GM12873 (cell line): ENCODE measurements at regions not wholly inside any gene's neighbourhood (a gene's known extent, or its start where the extent isn't known, plus 50 kb on each side); places are given as distances from the start of the nearest gene placed in this dataset.

Experiments
- TF ChIP-seq, protein P1 (sequence below): IDR thresholded peaks from 2 replicates; pipeline ENCODE4 v1.5.1; 2012; ENCODE audit warnings: low read depth, mild to moderate bottlenecking, moderate library complexity, low read length, control low read depth; ENCODE audit not compliant: insufficient read depth; ENCODE audit errors: missing control alignments

DNA sequence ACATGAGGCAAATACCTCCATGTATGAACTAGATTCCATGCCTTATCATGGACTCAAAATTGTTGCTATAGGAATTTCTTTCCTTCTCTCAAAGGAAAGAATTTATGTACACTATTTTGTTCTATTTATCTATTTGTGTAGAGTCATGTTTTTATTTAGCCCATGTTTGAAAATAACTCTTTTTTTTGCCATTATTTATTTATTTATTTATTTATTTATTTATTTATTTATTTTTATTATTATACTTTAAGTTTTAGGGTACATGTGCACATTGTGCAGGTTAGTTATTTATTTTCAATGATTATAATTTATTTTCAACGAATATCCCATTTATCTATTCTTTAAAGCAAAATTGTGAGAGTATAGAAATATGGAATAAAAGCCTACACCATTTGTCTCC lies 177.9 kb downstream of the MAGEE1 start:
- TF ChIP-seq, protein P1, sequence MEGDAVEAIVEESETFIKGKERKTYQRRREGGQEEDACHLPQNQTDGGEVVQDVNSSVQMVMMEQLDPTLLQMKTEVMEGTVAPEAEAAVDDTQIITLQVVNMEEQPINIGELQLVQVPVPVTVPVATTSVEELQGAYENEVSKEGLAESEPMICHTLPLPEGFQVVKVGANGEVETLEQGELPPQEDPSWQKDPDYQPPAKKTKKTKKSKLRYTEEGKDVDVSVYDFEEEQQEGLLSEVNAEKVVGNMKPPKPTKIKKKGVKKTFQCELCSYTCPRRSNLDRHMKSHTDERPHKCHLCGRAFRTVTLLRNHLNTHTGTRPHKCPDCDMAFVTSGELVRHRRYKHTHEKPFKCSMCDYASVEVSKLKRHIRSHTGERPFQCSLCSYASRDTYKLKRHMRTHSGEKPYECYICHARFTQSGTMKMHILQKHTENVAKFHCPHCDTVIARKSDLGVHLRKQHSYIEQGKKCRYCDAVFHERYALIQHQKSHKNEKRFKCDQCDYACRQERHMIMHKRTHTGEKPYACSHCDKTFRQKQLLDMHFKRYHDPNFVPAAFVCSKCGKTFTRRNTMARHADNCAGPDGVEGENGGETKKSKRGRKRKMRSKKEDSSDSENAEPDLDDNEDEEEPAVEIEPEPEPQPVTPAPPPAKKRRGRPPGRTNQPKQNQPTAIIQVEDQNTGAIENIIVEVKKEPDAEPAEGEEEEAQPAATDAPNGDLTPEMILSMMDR: no peak

DNA sequence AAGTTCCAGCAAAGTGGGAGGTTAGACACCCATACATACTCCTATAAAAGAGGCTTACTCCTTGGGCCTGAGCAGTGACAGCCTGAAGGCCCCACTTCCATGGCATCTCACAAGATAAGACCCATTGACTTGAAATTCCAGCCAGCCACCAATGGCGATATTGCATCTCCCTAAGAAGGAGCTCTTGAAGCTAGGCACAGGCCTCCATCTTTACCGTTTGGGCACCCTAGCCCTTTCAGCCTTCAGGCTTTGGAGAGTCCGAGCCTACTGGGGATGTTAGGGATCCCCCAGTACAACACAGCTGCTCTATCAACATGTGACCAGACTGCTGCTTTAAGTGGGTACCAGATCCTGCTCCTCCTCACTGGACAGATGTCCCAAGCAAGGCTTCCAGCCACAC lies 189.5 kb downstream of the MAGEE1 start:
- TF ChIP-seq, protein P1: no peak

DNA sequence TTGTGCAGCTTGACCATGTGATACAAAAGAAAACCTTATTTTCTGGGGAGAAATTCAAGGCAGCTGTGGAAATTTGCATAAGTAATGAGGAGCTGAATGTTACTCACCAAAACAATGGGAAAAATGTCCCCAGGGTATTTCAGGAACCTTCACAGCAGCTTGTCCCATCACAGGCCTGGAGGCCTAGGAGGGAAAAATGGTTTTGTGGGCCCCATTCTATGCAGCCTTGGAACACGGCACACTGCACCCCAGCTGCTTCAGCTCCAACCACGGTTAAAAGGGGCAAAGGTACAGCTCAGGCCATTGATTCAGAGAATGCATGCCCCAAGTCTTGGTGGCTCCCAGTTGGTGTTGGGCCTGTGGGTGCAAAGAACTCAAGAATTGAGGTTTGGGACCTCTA lies 216.1 kb downstream of the MAGEE1 start:
- TF ChIP-seq, protein P1: no peak

DNA sequence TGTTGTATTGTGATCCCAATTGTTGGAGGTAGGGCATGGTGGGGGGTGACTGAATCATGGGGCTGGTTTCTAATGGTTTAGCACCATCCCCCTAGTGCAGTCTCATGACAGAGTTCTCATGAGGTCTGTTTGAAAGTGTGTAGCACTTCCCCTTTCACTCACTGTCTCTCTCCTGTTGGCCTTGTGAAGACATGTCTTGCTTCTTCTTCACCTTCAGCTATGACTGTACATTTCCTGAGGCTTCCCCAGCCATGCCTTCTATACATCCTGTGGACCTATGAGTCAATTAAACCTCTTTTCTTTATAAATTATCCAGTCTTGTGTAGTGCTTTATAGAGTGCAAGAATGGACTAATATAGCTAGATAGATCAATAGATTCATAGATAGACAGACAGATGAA lies 230.0 kb downstream of the MAGEE1 start:
- TF ChIP-seq, protein P1: no peak
